SJSA1 (cell line): ENCODE measurements at regions not wholly inside any gene's neighbourhood (a gene's known extent, or its start where the extent isn't known, plus 50 kb on each side); places are given as distances from the start of the nearest gene placed in this dataset.

Source experiments
- DNase-seq, 2 experiments: peaks; one replicate each; pipeline ENCODE4 v3.0.0-alpha.2; 2015 to 2020; ENCODE audit warnings: low spot score in 2 of 2, low read depth in 1 of 2
- H3K27ac ChIP-seq: fragments of 250-450 bp; sonication (Bioruptor Pico); 2 replicates; pipeline ENCODE4 v1.5.1; 2020; ENCODE audit warnings: mild to moderate bottlenecking, moderate library complexity
- H3K27me3 ChIP-seq: fragments of 250-450 bp; sonication (Bioruptor Pico); replicated peaks from 2 replicates; pipeline ENCODE4 v1.5.1; 2020; ENCODE audit warnings: mild to moderate bottlenecking, moderate library complexity
- H3K36me3 ChIP-seq: fragments of 250-450 bp; sonication (Bioruptor Pico); 2 replicates; pipeline ENCODE4 v1.5.1; 2020; ENCODE audit warnings: mild to moderate bottlenecking
- H3K4me1 ChIP-seq: fragments of 250-450 bp; sonication (Bioruptor Pico); replicated peaks from 2 replicates; pipeline ENCODE4 v1.6.1; 2021; ENCODE audit warnings: mild to moderate bottlenecking
- H3K4me3 ChIP-seq: fragments of 250-450 bp; sonication (Bioruptor Pico); 2 replicates; pipeline ENCODE4 v1.5.1; 2020; ENCODE audit warnings: mild to moderate bottlenecking
- H3K9me3 ChIP-seq: fragments of 250-450 bp; sonication (Bioruptor Pico); replicated peaks from 2 replicates; pipeline ENCODE4 v1.5.1; 2020; ENCODE audit warnings: mild to moderate bottlenecking

- no peaks in the 10 kb centered on the region for H3K27me3 ChIP-seq
- DNase-seq, result no peak
- H3K36me3 ChIP-seq, result no peaks in the 10 kb centered on the region
- no peaks in the 10 kb centered on the region for H3K4me1 ChIP-seq
- no peak overlapping the region for H3K4me3 ChIP-seq
- H3K27ac ChIP-seq, result no peak overlapping the region
- H3K9me3 ChIP-seq, result no peaks in the 10 kb centered on the region
These were observed 75.2 kb upstream of the GRM7 start for GRCh38 chr3:6785726-6786125.

GRCh38 chr3:6791161-6791560 is 69.8 kb upstream of the GRM7 start:
- Histone ChIP-seq H3K9me3 (no peaks in the 10 kb centered on the region), H3K27ac (no peak overlapping the region), H3K4me3 (no peak overlapping the region), H3K27me3 (no peaks in the 10 kb centered on the region), H3K4me1 (no peaks in the 10 kb centered on the region), H3K36me3 (no peaks in the 10 kb centered on the region)
- no peak for DNase-seq

GRCh38 chr3:6799264-6799915 is 61.5 kb upstream of the GRM7 start:
- Histone ChIP-seq H3K9me3 (no peaks in the 10 kb centered on the region), H3K27ac (no peak overlapping the region), H3K36me3 (no peaks in the 10 kb centered on the region), H3K4me3 (no peak overlapping the region), H3K4me1 (no peaks in the 10 kb centered on the region), H3K27me3 (no peaks in the 10 kb centered on the region)
- no peak for DNase-seq

- H3K27ac ChIP-seq, result no peak overlapping the region
- no peaks in the 10 kb centered on the region for H3K27me3 ChIP-seq
- H3K36me3 ChIP-seq, result no peaks in the 10 kb centered on the region
- no peaks in the 10 kb centered on the region for H3K9me3 ChIP-seq
- no peak overlapping the region for H3K4me3 ChIP-seq
- DNase-seq, result no peak
- no peaks in the 10 kb centered on the region for H3K4me1 ChIP-seq
These were observed 57.3 kb upstream of the GRM7 start for GRCh38 chr3:6803619-6804018.

- H3K27ac ChIP-seq, result no peak overlapping the region
- no peak for DNase-seq
- no peak overlapping the region for H3K4me3 ChIP-seq
- H3K4me1 ChIP-seq, result no peaks in the 10 kb centered on the region
- H3K36me3 ChIP-seq, result no peaks in the 10 kb centered on the region
- H3K9me3 ChIP-seq, result no peaks in the 10 kb centered on the region
- H3K27me3 ChIP-seq, result no peaks in the 10 kb centered on the region
These were observed 55.7 kb upstream of the GRM7 start for GRCh38 chr3:6805236-6805635.

GRCh38 chr3:6806991-6807390 is 53.9 kb upstream of the GRM7 start:
- DNase-seq, result no peak
- Histone ChIP-seq H3K9me3 (no peaks in the 10 kb centered on the region), H3K4me3 (no peak overlapping the region), H3K27ac (no peak overlapping the region), H3K36me3 (no peaks in the 10 kb centered on the region), H3K27me3 (no peaks in the 10 kb centered on the region), H3K4me1 (no peaks in the 10 kb centered on the region)

GRCh38 chr3:6807967-6808588 is 52.8 kb upstream of the GRM7 start:
- H3K27me3 ChIP-seq, result no peaks in the 10 kb centered on the region
- H3K4me1 ChIP-seq, result no peaks in the 10 kb centered on the region
- no peak overlapping the region for H3K4me3 ChIP-seq
- no peak overlapping the region for H3K27ac ChIP-seq
- peak in 1 of 2 experiments; percentile 24 for DNase-seq
- H3K9me3 ChIP-seq, result no peaks in the 10 kb centered on the region
- no peaks in the 10 kb centered on the region for H3K36me3 ChIP-seq

GRCh38 chr3:6809349-6809748 is 51.6 kb upstream of the GRM7 start:
- H3K36me3 ChIP-seq, result no peaks in the 10 kb centered on the region
- DNase-seq, result no peak
- no peak overlapping the region for H3K4me3 ChIP-seq
- H3K27me3 ChIP-seq, result no peaks in the 10 kb centered on the region
- H3K27ac ChIP-seq, result no peak overlapping the region
- no peaks in the 10 kb centered on the region for H3K4me1 ChIP-seq
- H3K9me3 ChIP-seq, result no peaks in the 10 kb centered on the region
